Left renal pelvis (tissue), 4 donors: ENCODE measurements at regions not wholly inside any gene's neighbourhood (a gene's known extent, or its start where the extent isn't known, plus 50 kb on each side); places are given as distances from the start of the nearest gene placed in this dataset.
A peak's percentile ranks its signal among the peaks of the same experiment; 100 is the strongest.
"Not testable (repeated sequence)": the region's sequence is repeated elsewhere in the genome, so short reads cannot be mapped to it uniquely, and the experiment has no call there.

ENCODE experiments used
- DNase-seq, 4 donors: peaks; one replicate each; pipeline ENCODE4 v3.0.0-alpha.2; 2013; ENCODE audit warnings: low read depth in 4 of 4, low spot score in 3 of 4

GRCh38 chr2:180246268-180246667, 239.2 kb upstream of the CWC22 start:
- no peak for DNase-seq

- DNase-seq: no peak
Observed at GRCh38 chr2:180240774-180241173, 233.7 kb upstream of the CWC22 start.

- no peak for DNase-seq
Observed at GRCh38 chr2:180238729-180239128, 231.6 kb upstream of the CWC22 start.

GRCh38 chr2:180236061-180236460, 229.0 kb upstream of the CWC22 start:
- DNase-seq: not testable (repeated sequence)

GRCh38 chr2:180235506-180235905, 228.4 kb upstream of the CWC22 start:
- not testable (repeated sequence) for DNase-seq

- not testable (repeated sequence) for DNase-seq
Observed at GRCh38 chr2:180234991-180235390, 227.9 kb upstream of the CWC22 start.

GRCh38 chr2:180231015-180231414, 223.9 kb upstream of the CWC22 start:
- no peak for DNase-seq

GRCh38 chr2:180227461-180227860, 220.4 kb upstream of the CWC22 start:
- no peak for DNase-seq

- DNase-seq: no peak
Observed at GRCh38 chr2:180225118-180225517, 218.0 kb upstream of the CWC22 start.

- DNase-seq: no peak
Observed at GRCh38 chr2:180222644-180223043, 215.5 kb upstream of the CWC22 start.

- DNase-seq: no peak
Observed at GRCh38 chr2:180219491-180219890, 212.4 kb upstream of the CWC22 start.

GRCh38 chr2:180208841-180209240, 201.7 kb upstream of the CWC22 start:
- no peak for DNase-seq

GRCh38 chr2:180205621-180206235, 198.6 kb upstream of the CWC22 start:
- DNase-seq: no peak

GRCh38 chr2:180203972-180204371, 196.9 kb upstream of the CWC22 start:
- no peak for DNase-seq

GRCh38 chr2:180202467-180202951, 195.4 kb upstream of the CWC22 start:
- DNase-seq: peak in 3 of 4 donors; percentile 14 to 39 (median 36)

- DNase-seq: no peak
Observed at GRCh38 chr2:180196419-180196977, 189.4 kb upstream of the CWC22 start.

GRCh38 chr2:180195847-180196246, 188.8 kb upstream of the CWC22 start:
- DNase-seq: no peak

GRCh38 chr2:180191432-180192124, 184.5 kb upstream of the CWC22 start:
- DNase-seq: no peak

GRCh38 chr2:180190851-180191250, 183.8 kb upstream of the CWC22 start:
- DNase-seq: no peak

GRCh38 chr2:180187611-180188010, 180.5 kb upstream of the CWC22 start:
- no peak for DNase-seq

- no peak for DNase-seq
Observed at GRCh38 chr2:180184506-180184905, 177.4 kb upstream of the CWC22 start.

- no peak for DNase-seq
Observed at GRCh38 chr2:180180511-180180910, 173.4 kb upstream of the CWC22 start.
